Epithelial cell of proximal tubule (primary cell): ENCODE measurements at regions not wholly inside any gene's neighbourhood (a gene's known extent, or its start where the extent isn't known, plus 50 kb on each side); places are given as distances from the start of the nearest gene placed in this dataset.

ENCODE experiments used
- DNase-seq: peaks from one replicate; pipeline ENCODE4 v3.0.0-alpha.2; 2011; ENCODE audit warnings: low read depth
- H3K4me3 ChIP-seq: 2 replicates; pipeline ENCODE4 v1.5.1; 2011; ENCODE audit warnings: low read depth, mild to moderate bottlenecking, low read length
- CTCF ChIP-seq: conservative IDR thresholded peaks from 2 replicates; pipeline ENCODE4 v1.5.1; 2012; ENCODE audit warnings: low read depth, mild to moderate bottlenecking, low read length

- no peak for DNase-seq
- TF ChIP-seq CTCF, result no peak
- H3K4me3 ChIP-seq, result no peak overlapping the region
Measured at GRCh38 chr20:5433352-5433751, 116.6 kb upstream of the PROKR2 start.

DNA sequence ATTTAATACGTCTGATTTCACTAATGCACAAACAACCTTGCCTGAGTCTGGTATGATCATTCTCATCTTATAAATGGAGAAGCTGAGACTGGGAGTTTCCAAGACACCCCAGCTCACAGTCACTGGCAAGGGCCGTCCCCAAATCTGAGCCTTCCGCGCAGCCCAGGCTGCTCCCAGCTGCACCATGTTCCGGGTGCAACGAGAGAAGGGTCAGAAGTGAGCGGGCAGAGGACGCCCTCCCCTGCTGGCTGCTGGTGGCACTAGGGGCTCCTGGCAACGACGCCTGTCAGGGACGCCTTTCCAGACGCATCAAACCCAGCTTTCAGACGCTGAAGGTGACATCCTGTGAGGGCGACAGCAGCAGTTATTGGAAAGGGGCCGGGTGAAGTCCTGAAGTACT, 115.3 kb upstream of the PROKR2 start:
- H3K4me3 ChIP-seq, result no peak overlapping the region
- DNase-seq, result no peak
- no peak for TF ChIP-seq CTCF

- TF ChIP-seq CTCF, result peak; percentile 19
- DNase-seq, result no peak
- no peak overlapping the region for H3K4me3 ChIP-seq
Measured at GRCh38 chr20:5430670-5431069, 113.9 kb upstream of the PROKR2 start.

DNA sequence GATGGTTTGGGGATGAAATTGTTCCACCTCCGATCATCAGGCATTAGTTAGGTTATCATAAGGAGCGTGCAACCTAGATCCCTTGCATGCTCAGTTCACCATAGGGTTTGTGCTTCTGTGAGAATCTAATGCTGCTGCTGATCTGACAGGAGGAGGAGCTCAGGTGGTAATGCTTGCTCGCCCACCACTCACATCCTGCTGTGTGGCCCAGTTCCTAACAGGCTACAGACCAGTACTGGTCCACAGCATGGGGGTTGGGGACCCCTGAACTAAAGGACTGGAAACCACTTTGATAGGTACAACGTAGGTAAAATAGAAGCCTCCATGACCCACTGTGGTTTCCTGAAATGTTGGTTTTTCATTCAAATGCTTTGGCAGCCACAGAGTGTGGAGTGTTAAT, 109.3 kb upstream of the PROKR2 start:
- no peak for DNase-seq
- TF ChIP-seq CTCF, result no peak

DNA sequence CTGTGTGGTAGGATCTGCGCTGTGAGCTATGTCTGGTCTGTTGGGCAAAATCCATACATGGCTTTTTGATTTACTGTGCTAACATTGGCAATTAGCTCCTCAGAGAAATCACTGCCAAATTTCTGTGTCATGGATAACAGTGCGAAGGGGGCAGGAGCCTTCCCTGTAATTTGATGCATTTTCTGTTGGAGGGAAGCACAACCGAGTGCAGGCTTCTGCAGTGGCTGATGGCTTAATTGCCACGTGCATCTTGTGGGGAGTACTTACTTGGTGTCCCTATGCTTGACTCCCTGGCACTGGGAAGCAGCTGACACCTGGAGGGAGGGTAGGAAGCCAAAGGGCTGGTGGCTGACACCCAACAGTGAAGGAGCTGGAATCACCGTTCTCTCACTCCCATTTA, 99.3 kb upstream of the PROKR2 start:
- DNase-seq, result no peak
- TF ChIP-seq CTCF, result no peak

More for the DNA sequence above, 109.3 kb upstream of the PROKR2 start:
- no peak overlapping the region for H3K4me3 ChIP-seq

DNA sequence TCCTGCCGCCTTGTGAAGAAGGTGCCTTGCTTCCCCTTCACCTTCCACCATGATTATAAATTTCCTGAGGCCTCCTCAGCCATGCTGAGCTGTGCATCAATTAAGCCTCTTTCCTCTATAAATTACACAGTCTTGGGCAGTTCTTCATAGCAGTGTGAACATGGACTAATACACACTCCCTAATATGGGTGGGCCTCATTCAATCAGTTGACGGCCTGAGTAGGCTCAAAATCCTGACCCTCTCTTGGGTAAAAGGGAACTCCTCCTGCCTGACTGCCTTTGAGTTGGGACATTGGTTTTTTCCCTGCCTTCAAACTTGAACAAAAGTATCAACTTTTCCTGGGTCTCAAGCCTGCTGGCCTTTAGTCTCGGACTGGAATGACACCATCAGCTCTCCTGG, 96.6 kb upstream of the PROKR2 start:
- no peak overlapping the region for H3K4me3 ChIP-seq
- DNase-seq, result no peak
- no peak for TF ChIP-seq CTCF

More for the DNA sequence above, 99.3 kb upstream of the PROKR2 start:
- no peak overlapping the region for H3K4me3 ChIP-seq

- H3K4me3 ChIP-seq, result no peak overlapping the region
- no peak for DNase-seq
- TF ChIP-seq CTCF, result no peak
Measured at GRCh38 chr20:5410470-5410869, 93.7 kb upstream of the PROKR2 start.
